ENCODE measurements at regions not wholly inside any gene's neighbourhood (a gene's known extent, or its start where the extent isn't known, plus 50 kb on each side); places are given as distances from the start of the nearest gene placed in this dataset.

- H3K79me1 ChIP-seq (ENCODE audit: low read depth in 1 of 2, low read length in 2 of 2) = no peaks in the 10 kb centered on the region
- in situ Hi-C loops (cut with MboI; ENCODE audit: low sequenced_read_pairs) (loop anchor here (10.0 kb wide), 3 partner anchors 1226 to 1846 kb away; partner anchors contain the start of gene LARGE1), dilution Hi-C loops (cut with HindIII; ENCODE audit: low sequenced_read_pairs, unreplicated experiment) (no loop called here), intact Hi-C loops (cut with micrococcal nuclease) (loop anchor here (1.0 to 5.0 kb wide), 3 partner anchors 82 to 1848 kb away; no protein-coding TSS in a partner anchor)
- POLR2A ChIA-PET (ENCODE audit: unreplicated experiment) = interaction anchor here (0.6 kb wide), 1 partner anchor 1230 kb away, joined by 3 read pairs; the partner anchor contains the start of gene LARGE1
- no peak overlapping the region for H3K14ac ChIP-seq (replicated peaks; ENCODE audit: low read depth, low read length)
- H3K4me2 ChIP-seq (ENCODE audit: low read depth, low read length) = 0 out of 2 replicates have a peak overlapping the region, but pooled peaks have one; percentile 64
- no peak overlapping the region for H3K9ac ChIP-seq (ENCODE audit: low read depth, low read length)
- no peak overlapping the region for H2AK5ac ChIP-seq (ENCODE audit: low read depth, low read length)
- no peak overlapping the region for H4K8ac ChIP-seq (ENCODE audit: low read depth in 2 of 2, low read length in 2 of 2)
- no peaks in the 10 kb centered on the region for H3K9me3 ChIP-seq (ENCODE audit: control insufficient read depth, insufficient read depth, low read length)
- TF ChIP-seq SMC3 (IDR thresholded peaks at IDR 0.05; ENCODE audit: low read depth, low read length) = peak; percentile 45; the same call in 1 of the 2 replicates
- TF ChIP-seq RFX5 (IDR thresholded peaks at IDR 0.05; ENCODE audit: low read depth, low read length) = no peak
- TF ChIP-seq CTCF (conservative IDR thresholded peaks at IDR 0.05; ENCODE audit: low read depth, low read length) = peak; percentile 60
- peak; percentile 44 for TF ChIP-seq RAD21 (IDR thresholded peaks at IDR 0.05; ENCODE audit: low read length)
- no peaks in the 10 kb centered on the region for H4K20me1 ChIP-seq (ENCODE audit: insufficient read depth, low read length)
- H3K23ac ChIP-seq (ENCODE audit: low read depth, low read length) = no peak overlapping the region
- peak overlapping the region; percentile 71 for H2AFZ ChIP-seq (replicated peaks; ENCODE audit: low read length, poor library complexity)
- H2AK9ac ChIP-seq (replicated peaks; ENCODE audit: low read depth, low read length, poor library complexity) = no peak overlapping the region
- no peak overlapping the region for H3K56ac ChIP-seq (ENCODE audit: extremely low read depth, insufficient read depth, low read length)
- H4K91ac ChIP-seq (ENCODE audit: insufficient read depth, low read depth, low read length) = no peak overlapping the region
- CTCF ChIA-PET = interaction anchor here (0.6 to 1.5 kb wide), 11 partner anchors 9 to 1848 kb away, joined by 3 to 5 read pairs (median 4); no protein-coding TSS in a partner anchor
- H3K4me1 ChIP-seq (ENCODE audit: control insufficient read depth, insufficient read depth, low read length) = no peaks in the 10 kb centered on the region
- peak; percentile 42 for DNase-seq
- no peak overlapping the region for H2BK5ac ChIP-seq (ENCODE audit: low read depth, low read length, poor library complexity, severe bottlenecking)
- H3K9me1 ChIP-seq (ENCODE audit: insufficient read depth, low read length) = no peaks in the 10 kb centered on the region
- BruUV-seq (replicated peaks) = no TSS peak
- no peak overlapping the region for H3K4me3 ChIP-seq (ENCODE audit: insufficient read depth, low read depth, low read length)
- peak; percentile 77 for ATAC-seq (ENCODE audit: low read depth)
- H2BK15ac ChIP-seq (ENCODE audit: low read depth, low read length) = no peak overlapping the region
- no peak overlapping the region for H2BK120ac ChIP-seq (ENCODE audit: low read depth, low read length)
- peaks cover 4% of the 10 kb centered on the region for H3K27me3 ChIP-seq (ENCODE audit: control insufficient read depth, insufficient read depth, low read length)
- WGBS, 2 experiments (ENCODE audit: extremely low coverage in 2 of 2, insufficient read length in 1 of 2) = no CpG with 5 or more reads among the region's 22 CpGs
- no peak overlapping the region for H3K27ac ChIP-seq (ENCODE audit: insufficient read depth, low read length)
- no peak overlapping the region for H3K4ac ChIP-seq (ENCODE audit: low read depth, low read length)
- no peak overlapping the region for H4K5ac ChIP-seq (ENCODE audit: low read depth, low read length)
- H3K36me3 ChIP-seq (ENCODE audit: control insufficient read depth, insufficient read depth, low read length) = no peaks in the 10 kb centered on the region
- no peak overlapping the region for H3K18ac ChIP-seq (ENCODE audit: low read depth, low read length)
- no peak overlapping the region for H2BK20ac ChIP-seq (ENCODE audit: low read depth, low read length)
Observed at GRCh38 chr22:35150183-35151107, 84.5 kb downstream of the ISX start.
